ENCODE measurements at regions not wholly inside any gene's neighbourhood (a gene's known extent, or its start where the extent isn't known, plus 50 kb on each side); places are given as distances from the start of the nearest gene placed in this dataset.
"Not testable (repeated sequence)": the region's sequence is repeated elsewhere in the genome, so short reads cannot be mapped to it uniquely, and the experiment has no call there.

DNA sequence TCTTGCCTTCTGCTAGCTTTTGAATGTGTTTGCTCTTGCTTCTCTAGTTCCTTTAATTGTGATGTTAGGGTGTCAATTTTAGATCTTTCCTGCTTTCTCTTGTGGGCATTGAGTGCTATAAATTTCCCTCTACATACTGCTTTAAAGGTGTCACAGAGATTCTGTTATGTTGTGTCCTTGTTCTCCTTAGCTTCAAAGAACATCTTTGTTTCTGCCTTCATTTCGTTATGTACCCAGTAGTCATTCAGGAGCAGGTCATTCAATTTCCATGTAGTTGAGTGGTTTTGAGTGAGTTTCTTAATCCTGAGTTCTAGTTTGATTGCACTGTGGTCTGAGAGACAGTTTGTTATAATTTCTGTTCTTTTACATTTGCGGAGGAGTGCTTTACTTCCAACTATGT, 1639.2 kb upstream of the TMEFF2 start:
- not testable (repeated sequence) for H3K4me3 ChIP-seq (ENCODE audit: severe bottlenecking); DNase-seq (ENCODE audit: low spot score); H3K36me3 ChIP-seq (ENCODE audit: low read depth); H3K27me3 ChIP-seq (ENCODE audit: insufficient read depth, poor library complexity, severe bottlenecking); H3K9me3 ChIP-seq (ENCODE audit: severe bottlenecking); ATAC-seq (ENCODE audit: low read depth)
- Histone ChIP-seq H3K4me1 (ENCODE audit: insufficient read depth, poor library complexity, severe bottlenecking) (peaks cover 13% of the 10 kb centered on the region), H3K27ac (ENCODE audit: poor library complexity, severe bottlenecking) (peak overlapping the region; percentile 91)

GRCh38 chr2:193824474-193824873, 1629.7 kb upstream of the TMEFF2 start:
- peaks cover 2% of the 10 kb centered on the region for H3K9me3 ChIP-seq (ENCODE audit: severe bottlenecking)
- H3K4me1 ChIP-seq (ENCODE audit: insufficient read depth, poor library complexity, severe bottlenecking) = peaks cover 10% of the 10 kb centered on the region
- H3K36me3 ChIP-seq (ENCODE audit: low read depth) = no peaks in the 10 kb centered on the region; the same call in 1 of the 2 replicates
- no peaks in the 10 kb centered on the region for H3K27me3 ChIP-seq (ENCODE audit: insufficient read depth, poor library complexity, severe bottlenecking)
- peak; percentile 100 for ATAC-seq (ENCODE audit: low read depth)
- H3K4me3 ChIP-seq (ENCODE audit: severe bottlenecking) = no peak overlapping the region
- no peak for TF ChIP-seq CTCF (IDR thresholded peaks at IDR 0.05; ENCODE audit: poor library complexity, severe bottlenecking)
- no peak for DNase-seq (ENCODE audit: low spot score)
- H3K27ac ChIP-seq (ENCODE audit: poor library complexity, severe bottlenecking) = peak overlapping the region; percentile 99

GRCh38 chr2:193818801-193819499, 1624.2 kb upstream of the TMEFF2 start:
- peaks cover 4% of the 10 kb centered on the region for H3K4me1 ChIP-seq (ENCODE audit: insufficient read depth, poor library complexity, severe bottlenecking)
- H3K9me3 ChIP-seq (ENCODE audit: severe bottlenecking) = peaks cover 2% of the 10 kb centered on the region
- DNase-seq (ENCODE audit: low spot score) (no peak), ATAC-seq (ENCODE audit: low read depth) (no peak)
- no peak for TF ChIP-seq CTCF (IDR thresholded peaks at IDR 0.05; ENCODE audit: poor library complexity, severe bottlenecking)
- H3K27me3 ChIP-seq (ENCODE audit: insufficient read depth, poor library complexity, severe bottlenecking) = no peaks in the 10 kb centered on the region
- no peak overlapping the region for H3K27ac ChIP-seq (ENCODE audit: poor library complexity, severe bottlenecking)
- no peaks in the 10 kb centered on the region; the same call in 1 of the 2 replicates for H3K36me3 ChIP-seq (ENCODE audit: low read depth)
- H3K4me3 ChIP-seq (ENCODE audit: severe bottlenecking) = no peak overlapping the region

- H3K4me1 ChIP-seq (ENCODE audit: insufficient read depth, poor library complexity, severe bottlenecking) = no peaks in the 10 kb centered on the region
- H3K36me3 ChIP-seq (ENCODE audit: low read depth) = no peaks in the 10 kb centered on the region
- no peak overlapping the region for H3K4me3 ChIP-seq (ENCODE audit: severe bottlenecking)
- DNase-seq (ENCODE audit: low spot score) (no peak), ATAC-seq (ENCODE audit: low read depth) (no peak)
- no peaks in the 10 kb centered on the region for H3K27me3 ChIP-seq (ENCODE audit: insufficient read depth, poor library complexity, severe bottlenecking)
- peaks cover 2% of the 10 kb centered on the region for H3K9me3 ChIP-seq (ENCODE audit: severe bottlenecking)
- H3K27ac ChIP-seq (ENCODE audit: poor library complexity, severe bottlenecking) = no peak overlapping the region
- no peak for TF ChIP-seq CTCF (IDR thresholded peaks at IDR 0.05; ENCODE audit: poor library complexity, severe bottlenecking)
Observed at GRCh38 chr2:193816008-193816407, 1621.3 kb upstream of the TMEFF2 start.

DNA sequence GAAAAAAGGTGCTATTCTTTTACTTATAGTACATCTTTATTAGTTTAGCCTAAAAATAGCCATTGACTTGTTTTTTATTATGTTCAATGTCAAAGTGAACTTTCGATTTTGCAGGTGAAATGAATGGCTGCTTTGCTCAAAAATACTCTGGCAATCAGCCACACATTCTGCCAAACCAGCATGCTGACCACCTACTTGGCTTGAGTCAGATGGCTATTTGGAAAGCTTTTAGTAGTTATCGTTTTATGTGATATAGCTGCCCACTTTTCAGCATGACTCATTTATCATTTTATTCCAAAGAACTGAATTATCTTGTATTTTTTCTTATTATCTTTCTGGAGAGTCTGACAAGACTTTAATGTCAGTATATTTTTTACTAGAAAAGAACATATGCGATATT, 1615.8 kb upstream of the TMEFF2 start:
- no peak overlapping the region for H3K27ac ChIP-seq (ENCODE audit: poor library complexity, severe bottlenecking)
- no peaks in the 10 kb centered on the region for H3K36me3 ChIP-seq (ENCODE audit: low read depth)
- no peak for DNase-seq (ENCODE audit: low spot score)
- TF ChIP-seq CTCF (IDR thresholded peaks at IDR 0.05; ENCODE audit: poor library complexity, severe bottlenecking) = no peak
- no peak for ATAC-seq (ENCODE audit: low read depth)
- H3K4me1 ChIP-seq (ENCODE audit: insufficient read depth, poor library complexity, severe bottlenecking) = no peaks in the 10 kb centered on the region
- no peaks in the 10 kb centered on the region for H3K27me3 ChIP-seq (ENCODE audit: insufficient read depth, poor library complexity, severe bottlenecking)
- H3K4me3 ChIP-seq (ENCODE audit: severe bottlenecking) = no peak overlapping the region
- H3K9me3 ChIP-seq (ENCODE audit: severe bottlenecking) = no peaks in the 10 kb centered on the region
